ENCODE measurements at regions not wholly inside any gene's neighbourhood (a gene's known extent, or its start where the extent isn't known, plus 50 kb on each side); places are given as distances from the start of the nearest gene placed in this dataset.

GRCh38 chr3:16807391-16807790 is 77.4 kb upstream of the PLCL2 start:
- TF ChIP-seq, protein P1, sequence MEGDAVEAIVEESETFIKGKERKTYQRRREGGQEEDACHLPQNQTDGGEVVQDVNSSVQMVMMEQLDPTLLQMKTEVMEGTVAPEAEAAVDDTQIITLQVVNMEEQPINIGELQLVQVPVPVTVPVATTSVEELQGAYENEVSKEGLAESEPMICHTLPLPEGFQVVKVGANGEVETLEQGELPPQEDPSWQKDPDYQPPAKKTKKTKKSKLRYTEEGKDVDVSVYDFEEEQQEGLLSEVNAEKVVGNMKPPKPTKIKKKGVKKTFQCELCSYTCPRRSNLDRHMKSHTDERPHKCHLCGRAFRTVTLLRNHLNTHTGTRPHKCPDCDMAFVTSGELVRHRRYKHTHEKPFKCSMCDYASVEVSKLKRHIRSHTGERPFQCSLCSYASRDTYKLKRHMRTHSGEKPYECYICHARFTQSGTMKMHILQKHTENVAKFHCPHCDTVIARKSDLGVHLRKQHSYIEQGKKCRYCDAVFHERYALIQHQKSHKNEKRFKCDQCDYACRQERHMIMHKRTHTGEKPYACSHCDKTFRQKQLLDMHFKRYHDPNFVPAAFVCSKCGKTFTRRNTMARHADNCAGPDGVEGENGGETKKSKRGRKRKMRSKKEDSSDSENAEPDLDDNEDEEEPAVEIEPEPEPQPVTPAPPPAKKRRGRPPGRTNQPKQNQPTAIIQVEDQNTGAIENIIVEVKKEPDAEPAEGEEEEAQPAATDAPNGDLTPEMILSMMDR (conservative IDR thresholded peaks at IDR 0.05; ENCODE audit: low read depth, low read length) = no peak
- no peak for TF ChIP-seq RCOR1 (IDR thresholded peaks at IDR 0.05; ENCODE audit: insufficient replicate concordance, low read length)
- TF ChIP-seq BHLHE40 (IDR thresholded peaks at IDR 0.05; ENCODE audit: low read depth, low read length) = no peak
- no peak for TF ChIP-seq POLR2A (IDR thresholded peaks at IDR 0.05; ENCODE audit: low read depth, low read length)
- TF ChIP-seq SMC3 (IDR thresholded peaks at IDR 0.05; ENCODE audit: low read depth, low read length) = no peak
- TF ChIP-seq, protein P2, sequence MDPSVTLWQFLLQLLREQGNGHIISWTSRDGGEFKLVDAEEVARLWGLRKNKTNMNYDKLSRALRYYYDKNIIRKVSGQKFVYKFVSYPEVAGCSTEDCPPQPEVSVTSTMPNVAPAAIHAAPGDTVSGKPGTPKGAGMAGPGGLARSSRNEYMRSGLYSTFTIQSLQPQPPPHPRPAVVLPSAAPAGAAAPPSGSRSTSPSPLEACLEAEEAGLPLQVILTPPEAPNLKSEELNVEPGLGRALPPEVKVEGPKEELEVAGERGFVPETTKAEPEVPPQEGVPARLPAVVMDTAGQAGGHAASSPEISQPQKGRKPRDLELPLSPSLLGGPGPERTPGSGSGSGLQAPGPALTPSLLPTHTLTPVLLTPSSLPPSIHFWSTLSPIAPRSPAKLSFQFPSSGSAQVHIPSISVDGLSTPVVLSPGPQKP (IDR thresholded peaks at IDR 0.05; ENCODE audit: borderline replicate concordance, low read depth, low read length) = no peak
- TF ChIP-seq RFX5 (IDR thresholded peaks at IDR 0.05; ENCODE audit: low read depth, low read length) = no peak
- no peak for TF ChIP-seq MAZ (IDR thresholded peaks at IDR 0.05; ENCODE audit: borderline replicate concordance, low read depth, low read length)
- TF ChIP-seq CHD1 (IDR thresholded peaks at IDR 0.05; ENCODE audit: low read depth, low read length) = no peak
- TF ChIP-seq, protein P3, sequence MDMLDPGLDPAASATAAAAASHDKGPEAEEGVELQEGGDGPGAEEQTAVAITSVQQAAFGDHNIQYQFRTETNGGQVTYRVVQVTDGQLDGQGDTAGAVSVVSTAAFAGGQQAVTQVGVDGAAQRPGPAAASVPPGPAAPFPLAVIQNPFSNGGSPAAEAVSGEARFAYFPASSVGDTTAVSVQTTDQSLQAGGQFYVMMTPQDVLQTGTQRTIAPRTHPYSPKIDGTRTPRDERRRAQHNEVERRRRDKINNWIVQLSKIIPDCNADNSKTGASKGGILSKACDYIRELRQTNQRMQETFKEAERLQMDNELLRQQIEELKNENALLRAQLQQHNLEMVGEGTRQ (IDR thresholded peaks at IDR 0.05; ENCODE audit: low read depth, low read length) = no peak

Measured in IMR-90 (cell line).